ENCODE measurements at regions not wholly inside any gene's neighbourhood (a gene's known extent, or its start where the extent isn't known, plus 50 kb on each side); places are given as distances from the start of the nearest gene placed in this dataset.

DNA sequence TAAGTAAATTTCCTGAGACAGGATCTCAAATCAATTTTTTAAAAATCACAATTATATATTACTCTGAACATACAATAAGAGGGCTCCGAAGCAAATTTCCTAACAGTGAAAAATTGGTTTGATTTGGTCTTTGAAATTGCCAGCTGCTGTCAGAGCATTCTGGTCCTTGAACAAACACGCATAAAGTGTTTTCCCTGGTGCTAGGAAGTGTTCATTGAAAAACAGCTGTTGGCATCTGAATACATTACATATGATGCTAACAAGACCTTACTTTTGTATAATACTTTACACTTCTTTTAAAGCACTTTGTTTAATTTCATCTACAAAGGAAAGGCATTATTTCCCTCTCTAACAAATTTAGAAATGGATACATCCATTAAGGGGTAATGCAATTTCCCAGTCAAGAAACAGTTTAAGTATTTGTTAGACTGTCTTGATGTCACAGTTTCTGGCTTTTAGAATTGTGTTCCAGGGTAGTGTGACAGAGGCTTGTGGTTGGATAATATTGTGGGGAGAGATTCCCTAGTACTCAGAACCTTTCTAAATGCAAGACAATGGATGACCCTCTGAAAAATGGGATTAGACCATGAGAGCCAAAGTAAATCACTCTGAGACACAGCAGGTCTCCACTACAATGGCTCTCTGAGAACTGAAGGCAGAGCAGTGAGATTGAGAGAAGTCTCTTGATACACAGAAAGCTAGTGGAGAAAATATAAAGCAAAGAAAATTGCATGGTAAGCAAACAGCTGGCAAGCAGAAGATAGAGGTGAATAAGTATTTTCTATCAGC, 299.0 kb downstream of the TRIB2 start:
- TF ChIP-seq CTCF (IDR thresholded peaks at IDR 0.05; ENCODE audit: low read depth, low read length, poor library complexity, severe bottlenecking) (no peak), EZH2phosphoT487 (IDR thresholded peaks at IDR 0.05; ENCODE audit: borderline replicate concordance, low read length) (no peak)

All from DOHH2 (cell line).